ENCODE measurements at regions not wholly inside any gene's neighbourhood (a gene's known extent, or its start where the extent isn't known, plus 50 kb on each side); places are given as distances from the start of the nearest gene placed in this dataset.

GRCh38 chr2:195413944-195414343 lies 243.1 kb upstream of the SLC39A10 start:
- 83 to 100% (median 100%) methylated on average over 1 of the region's 2 CpGs; no CpG with 5 or more reads in 7 of the 10 experiments for WGBS, 10 experiments
- no peak overlapping the region for H3K4me3 ChIP-seq
- in situ Hi-C loops (cut with MboI; ENCODE audit: low pct_unique_long_range_greater_than_20kb in 2 of 9, low sequenced_read_pairs in 9 of 9, unreplicated experiment in 9 of 9): no loop called here
- ATAC-seq (replicated peaks in 6 of 8): no peak
- H3K4me1 ChIP-seq (replicated peaks in 1 of 2): no peaks in the 10 kb centered on the region
- no peak overlapping the region for H3K27ac ChIP-seq

GRCh38 chr2:195413422-195413821 lies 243.6 kb upstream of the SLC39A10 start:
- H3K4me1 ChIP-seq (replicated peaks in 1 of 2): no peaks in the 10 kb centered on the region
- H3K4me3 ChIP-seq: no peak overlapping the region
- 0 to 100% (median 74%) methylated on average over 1 to 6 of the region's 8 CpGs; no CpG with 5 or more reads in 2 of the 10 experiments for WGBS, 10 experiments
- in situ Hi-C loops (cut with MboI; ENCODE audit: low pct_unique_long_range_greater_than_20kb in 2 of 9, low sequenced_read_pairs in 9 of 9, unreplicated experiment in 9 of 9): no loop called here
- ATAC-seq (replicated peaks in 6 of 8): peak in 1 of 8 experiments; percentile 32
- H3K27ac ChIP-seq: no peak overlapping the region

- WGBS, 10 experiments: 67 to 100% (median 85%) methylated on average over 1 to 12 of the region's 12 CpGs
- in situ Hi-C loops (cut with MboI; ENCODE audit: low pct_unique_long_range_greater_than_20kb in 2 of 9, low sequenced_read_pairs in 9 of 9, unreplicated experiment in 9 of 9): no loop called here
- ATAC-seq (replicated peaks in 6 of 8): no peak
Observed at GRCh38 chr2:195411219-195411687, 245.8 kb upstream of the SLC39A10 start.

GRCh38 chr2:195410074-195410671 lies 246.9 kb upstream of the SLC39A10 start:
- in situ Hi-C loops (cut with MboI; ENCODE audit: low pct_unique_long_range_greater_than_20kb in 2 of 9, low sequenced_read_pairs in 9 of 9, unreplicated experiment in 9 of 9): no loop called here

More at GRCh38 chr2:195411219-195411687, 245.8 kb upstream of the SLC39A10 start:
- Histone ChIP-seq H3K4me3 (no peak overlapping the region), H3K4me1 (replicated peaks in 1 of 2) (no peaks in the 10 kb centered on the region), H3K27ac (no peak overlapping the region)

GRCh38 chr2:195408811-195409210 lies 248.2 kb upstream of the SLC39A10 start:
- ATAC-seq (replicated peaks in 6 of 8): no peak
- in situ Hi-C loops (cut with MboI; ENCODE audit: low pct_unique_long_range_greater_than_20kb in 2 of 9, low sequenced_read_pairs in 9 of 9, unreplicated experiment in 9 of 9): no loop called here
- Histone ChIP-seq H3K4me1 (replicated peaks in 1 of 2) (no peaks in the 10 kb centered on the region), H3K4me3 (no peak overlapping the region), H3K27ac (no peak overlapping the region)
- 88 to 100% (median 94%) methylated on average over 1 of the region's 1 CpG; no CpG with 5 or more reads in 2 of the 10 experiments for WGBS, 10 experiments

More at GRCh38 chr2:195410074-195410671, 246.9 kb upstream of the SLC39A10 start:
- ATAC-seq (replicated peaks in 6 of 8): peak in 1 of 8 experiments; percentile 73
- no peak overlapping the region for H3K27ac ChIP-seq
- no peak overlapping the region for H3K4me3 ChIP-seq
- 14 to 83% (median 44%) methylated on average over 1 to 2 of the region's 2 CpGs; no CpG with 5 or more reads in 1 of the 10 experiments for WGBS, 10 experiments
- no peaks in the 10 kb centered on the region for H3K4me1 ChIP-seq (replicated peaks in 1 of 2)

GRCh38 chr2:195408196-195408595 lies 248.8 kb upstream of the SLC39A10 start:
- Histone ChIP-seq H3K4me1 (replicated peaks in 1 of 2) (no peaks in the 10 kb centered on the region), H3K27ac (no peak overlapping the region), H3K4me3 (no peak overlapping the region)
- 58 to 100% (median 81%) methylated on average over 1 to 2 of the region's 3 CpGs; no CpG with 5 or more reads in 4 of the 10 experiments for WGBS, 10 experiments
- in situ Hi-C loops (cut with MboI; ENCODE audit: low pct_unique_long_range_greater_than_20kb in 2 of 9, low sequenced_read_pairs in 9 of 9, unreplicated experiment in 9 of 9): no loop called here
- peak in 2 of 8 experiments; percentile 10 to 55 for ATAC-seq (replicated peaks in 6 of 8)

GRCh38 chr2:195407783-195408182 lies 249.2 kb upstream of the SLC39A10 start:
- WGBS, 10 experiments: 56 to 100% (median 78%) methylated on average over 1 to 3 of the region's 3 CpGs; no CpG with 5 or more reads in 1 of the 10 experiments
- Histone ChIP-seq H3K27ac (no peak overlapping the region), H3K4me1 (replicated peaks in 1 of 2) (no peaks in the 10 kb centered on the region), H3K4me3 (no peak overlapping the region)
- peak in 2 of 8 experiments; percentile 52 to 64 for ATAC-seq (replicated peaks in 6 of 8)
- in situ Hi-C loops (cut with MboI; ENCODE audit: low pct_unique_long_range_greater_than_20kb in 2 of 9, low sequenced_read_pairs in 9 of 9, unreplicated experiment in 9 of 9): no loop called here

GRCh38 chr2:195406886-195407603 lies 250.0 kb upstream of the SLC39A10 start:
- H3K4me1 ChIP-seq (replicated peaks in 1 of 2): no peaks in the 10 kb centered on the region
- no peak overlapping the region for H3K4me3 ChIP-seq
- in situ Hi-C loops (cut with MboI; ENCODE audit: low pct_unique_long_range_greater_than_20kb in 2 of 9, low sequenced_read_pairs in 9 of 9, unreplicated experiment in 9 of 9): no loop called here
- 80 to 99% (median 88%) methylated on average over 1 to 13 of the region's 13 CpGs; no CpG with 5 or more reads in 2 of the 10 experiments for WGBS, 10 experiments
- H3K27ac ChIP-seq: no peak overlapping the region
- ATAC-seq (replicated peaks in 6 of 8): no peak

- Histone ChIP-seq H3K27ac (no peak overlapping the region), H3K4me1 (replicated peaks in 1 of 2) (no peaks in the 10 kb centered on the region), H3K4me3 (no peak overlapping the region)
- 0 to 81% (median 49%) methylated on average over 1 to 2 of the region's 2 CpGs; no CpG with 5 or more reads in 2 of the 10 experiments for WGBS, 10 experiments
- ATAC-seq (replicated peaks in 6 of 8): no peak
- in situ Hi-C loops (cut with MboI; ENCODE audit: low pct_unique_long_range_greater_than_20kb in 2 of 9, low sequenced_read_pairs in 9 of 9, unreplicated experiment in 9 of 9): no loop called here
Observed at GRCh38 chr2:195404651-195405050, 252.4 kb upstream of the SLC39A10 start.

- no peak overlapping the region for H3K27ac ChIP-seq
- no peaks in the 10 kb centered on the region for H3K4me1 ChIP-seq (replicated peaks in 1 of 2)
- WGBS, 10 experiments: 69 to 100% (median 88%) methylated on average over 1 to 2 of the region's 2 CpGs; no CpG with 5 or more reads in 1 of the 10 experiments
- in situ Hi-C loops (cut with MboI; ENCODE audit: low pct_unique_long_range_greater_than_20kb in 2 of 9, low sequenced_read_pairs in 9 of 9, unreplicated experiment in 9 of 9): no loop called here
- no peak for ATAC-seq (replicated peaks in 6 of 8)
- H3K4me3 ChIP-seq: no peak overlapping the region
Observed at GRCh38 chr2:195396479-195396878, 260.5 kb upstream of the SLC39A10 start.

GRCh38 chr2:195395362-195395761 lies 261.7 kb upstream of the SLC39A10 start:
- Histone ChIP-seq H3K4me1 (replicated peaks in 1 of 2) (no peaks in the 10 kb centered on the region), H3K4me3 (no peak overlapping the region), H3K27ac (no peak overlapping the region)
- ATAC-seq (replicated peaks in 6 of 8): no peak
- in situ Hi-C loops (cut with MboI; ENCODE audit: low pct_unique_long_range_greater_than_20kb in 2 of 9, low sequenced_read_pairs in 9 of 9, unreplicated experiment in 9 of 9): no loop called here

- Histone ChIP-seq H3K4me1 (replicated peaks in 1 of 2) (no peaks in the 10 kb centered on the region), H3K4me3 (no peak overlapping the region), H3K27ac (no peak overlapping the region)
- 83 to 100% (median 93%) methylated on average over 1 to 2 of the region's 2 CpGs for WGBS, 10 experiments
- no peak for ATAC-seq (replicated peaks in 6 of 8)
- in situ Hi-C loops (cut with MboI; ENCODE audit: low pct_unique_long_range_greater_than_20kb in 2 of 9, low sequenced_read_pairs in 9 of 9, unreplicated experiment in 9 of 9): no loop called here
Observed at GRCh38 chr2:195392446-195393336, 264.3 kb upstream of the SLC39A10 start.

Measured in motor neuron (in vitro differentiated cells).